ENCODE measurements at regions not wholly inside any gene's neighbourhood (a gene's known extent, or its start where the extent isn't known, plus 50 kb on each side); places are given as distances from the start of the nearest gene placed in this dataset.
"Not testable (repeated sequence)": the region's sequence is repeated elsewhere in the genome, so short reads cannot be mapped to it uniquely, and the experiment has no call there.

DNA sequence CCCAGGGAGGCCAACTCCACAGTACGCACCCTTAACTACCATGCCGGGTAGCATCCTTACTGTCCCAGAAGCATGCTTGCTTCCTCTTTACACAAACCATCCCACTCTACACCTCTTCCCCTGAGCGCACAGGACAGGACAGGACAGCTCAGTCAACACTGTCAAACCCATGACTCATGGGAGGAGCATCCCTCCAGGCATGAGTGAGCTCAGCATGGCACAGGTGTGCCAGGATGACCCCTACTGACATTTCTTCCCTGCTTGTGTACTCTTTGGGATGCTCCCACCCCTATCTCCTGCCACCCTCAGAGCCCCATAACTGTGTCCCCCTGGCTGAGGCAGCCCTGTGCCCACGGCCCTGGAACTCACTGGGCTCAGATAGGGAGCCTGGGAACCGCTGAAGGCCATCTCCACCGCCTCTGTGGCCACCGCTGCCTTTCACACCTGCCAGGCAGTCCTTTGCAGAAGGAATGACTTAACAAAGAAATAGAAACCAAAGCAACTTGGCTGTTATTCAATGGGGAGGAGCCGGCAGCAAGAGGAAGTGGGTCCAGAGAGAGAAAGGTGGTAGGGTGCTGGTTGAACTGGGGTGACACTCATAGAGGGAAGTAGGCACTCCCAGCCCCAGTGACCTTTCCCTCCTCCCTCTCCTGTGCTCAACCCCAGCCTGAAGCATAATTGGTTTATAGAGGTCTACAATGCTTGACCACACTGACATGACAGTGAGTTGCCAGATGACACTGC lies 119.1 kb downstream of the CDRT15L2 start:
- not testable (repeated sequence) for H3K36me3 ChIP-seq; DNase-seq (ENCODE audit: low spot score); H3K9me3 ChIP-seq; H3K27me3 ChIP-seq; H3K4me1 ChIP-seq; H3K4me3 ChIP-seq; H3K27ac ChIP-seq

DNA sequence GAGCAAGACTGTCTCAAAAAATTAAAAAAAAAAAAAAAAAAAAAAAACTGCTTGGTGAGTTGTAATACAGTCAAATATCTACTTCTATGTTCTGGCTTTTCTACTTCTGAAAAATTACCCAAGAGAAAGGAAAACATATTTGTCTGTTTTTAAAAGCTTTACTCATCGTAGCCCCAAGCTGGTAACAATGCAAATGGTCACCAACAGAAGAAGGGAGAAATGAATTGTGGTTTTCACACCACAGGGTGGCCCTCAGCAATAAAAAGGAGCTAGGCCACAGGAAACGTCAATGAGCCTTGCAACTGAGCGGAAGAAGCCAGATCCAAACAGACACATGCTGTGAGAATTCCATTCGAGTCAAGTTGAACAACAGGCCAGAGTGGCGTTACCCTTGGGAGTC lies 121.0 kb downstream of the CDRT15L2 start:
- H3K9me3 ChIP-seq; H3K27me3 ChIP-seq; H3K4me1 ChIP-seq; H3K27ac ChIP-seq; H3K36me3 ChIP-seq; DNase-seq (ENCODE audit: low spot score); H3K4me3 ChIP-seq: not testable (repeated sequence)

DNA sequence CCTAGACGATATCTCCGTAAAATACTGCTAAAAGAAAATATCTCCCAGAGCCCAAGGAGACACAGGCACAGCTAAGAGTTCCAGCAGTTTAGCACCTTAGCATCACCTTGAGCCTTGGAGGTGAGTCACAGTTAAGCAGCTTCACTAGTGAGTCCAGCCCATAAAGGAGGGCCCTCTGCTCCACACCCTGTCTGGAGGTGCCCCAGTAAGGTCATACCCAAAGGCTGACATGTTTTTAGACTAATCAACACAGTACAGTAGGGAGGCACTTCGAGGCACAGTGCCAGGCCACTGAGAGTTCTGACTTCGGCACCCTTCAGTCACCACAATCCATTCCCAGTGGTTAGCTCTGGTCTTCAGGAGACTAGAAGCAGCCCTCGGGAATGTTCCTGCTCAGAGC lies 121.8 kb downstream of the CDRT15L2 start:
- H3K36me3 ChIP-seq; H3K27ac ChIP-seq; H3K4me3 ChIP-seq; H3K9me3 ChIP-seq; H3K27me3 ChIP-seq; DNase-seq (ENCODE audit: low spot score); H3K4me1 ChIP-seq: not testable (repeated sequence)

DNA sequence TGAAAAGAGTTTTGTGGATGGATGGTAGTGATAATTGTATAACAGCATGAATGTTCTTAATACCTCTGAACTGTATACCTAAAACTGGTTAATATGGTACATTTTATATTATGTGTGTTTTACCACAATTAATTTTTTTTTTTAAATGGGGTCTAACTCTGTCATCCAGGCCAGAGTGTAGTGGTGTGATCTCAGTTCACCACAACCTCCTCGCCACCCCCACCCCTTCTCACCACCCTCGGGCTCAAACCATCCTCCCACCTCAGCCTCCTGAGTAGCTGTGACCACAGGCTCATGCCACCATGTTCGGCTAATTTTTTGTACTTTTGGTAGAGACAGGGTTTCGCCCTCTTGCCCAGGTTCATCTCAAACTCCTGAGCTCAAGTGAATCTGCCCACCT lies 123.2 kb downstream of the CDRT15L2 start:
- Histone ChIP-seq H3K9me3 (no peaks in the 10 kb centered on the region), H3K4me3 (no peak overlapping the region), H3K27me3 (no peaks in the 10 kb centered on the region), H3K27ac (no peak overlapping the region), H3K36me3 (no peaks in the 10 kb centered on the region), H3K4me1 (no peaks in the 10 kb centered on the region)
- no peak for DNase-seq (ENCODE audit: low spot score)
- TF ChIP-seq, protein P1, sequence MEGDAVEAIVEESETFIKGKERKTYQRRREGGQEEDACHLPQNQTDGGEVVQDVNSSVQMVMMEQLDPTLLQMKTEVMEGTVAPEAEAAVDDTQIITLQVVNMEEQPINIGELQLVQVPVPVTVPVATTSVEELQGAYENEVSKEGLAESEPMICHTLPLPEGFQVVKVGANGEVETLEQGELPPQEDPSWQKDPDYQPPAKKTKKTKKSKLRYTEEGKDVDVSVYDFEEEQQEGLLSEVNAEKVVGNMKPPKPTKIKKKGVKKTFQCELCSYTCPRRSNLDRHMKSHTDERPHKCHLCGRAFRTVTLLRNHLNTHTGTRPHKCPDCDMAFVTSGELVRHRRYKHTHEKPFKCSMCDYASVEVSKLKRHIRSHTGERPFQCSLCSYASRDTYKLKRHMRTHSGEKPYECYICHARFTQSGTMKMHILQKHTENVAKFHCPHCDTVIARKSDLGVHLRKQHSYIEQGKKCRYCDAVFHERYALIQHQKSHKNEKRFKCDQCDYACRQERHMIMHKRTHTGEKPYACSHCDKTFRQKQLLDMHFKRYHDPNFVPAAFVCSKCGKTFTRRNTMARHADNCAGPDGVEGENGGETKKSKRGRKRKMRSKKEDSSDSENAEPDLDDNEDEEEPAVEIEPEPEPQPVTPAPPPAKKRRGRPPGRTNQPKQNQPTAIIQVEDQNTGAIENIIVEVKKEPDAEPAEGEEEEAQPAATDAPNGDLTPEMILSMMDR (IDR thresholded peaks at IDR 0.05), result no peak

DNA sequence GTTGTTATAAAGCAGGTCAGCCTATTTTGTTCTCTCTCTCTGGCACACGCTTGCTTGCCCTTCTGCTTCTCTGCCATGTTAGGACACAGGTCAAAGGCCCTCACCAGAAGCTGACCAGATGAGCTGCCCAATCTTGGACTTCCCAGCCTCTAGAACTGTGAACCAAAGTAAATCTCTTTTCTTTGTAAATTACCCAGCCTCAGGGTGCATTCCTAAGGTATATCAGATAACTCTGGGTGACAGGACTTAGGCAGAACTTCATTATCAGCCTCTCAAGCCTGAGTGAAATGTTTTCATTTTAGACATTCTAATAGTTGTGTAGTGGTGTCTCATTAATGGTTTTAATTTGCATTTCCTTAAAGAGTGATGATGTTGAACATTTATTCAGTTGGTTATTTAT lies 124.3 kb downstream of the CDRT15L2 start:
- H3K36me3 ChIP-seq, result no peaks in the 10 kb centered on the region
- TF ChIP-seq, protein P1 (IDR thresholded peaks at IDR 0.05), result no peak
- H3K9me3 ChIP-seq, result no peaks in the 10 kb centered on the region
- H3K4me3 ChIP-seq, result no peak overlapping the region
- no peak for DNase-seq (ENCODE audit: low spot score)
- no peaks in the 10 kb centered on the region for H3K27me3 ChIP-seq
- no peak overlapping the region for H3K27ac ChIP-seq
- no peaks in the 10 kb centered on the region for H3K4me1 ChIP-seq

DNA sequence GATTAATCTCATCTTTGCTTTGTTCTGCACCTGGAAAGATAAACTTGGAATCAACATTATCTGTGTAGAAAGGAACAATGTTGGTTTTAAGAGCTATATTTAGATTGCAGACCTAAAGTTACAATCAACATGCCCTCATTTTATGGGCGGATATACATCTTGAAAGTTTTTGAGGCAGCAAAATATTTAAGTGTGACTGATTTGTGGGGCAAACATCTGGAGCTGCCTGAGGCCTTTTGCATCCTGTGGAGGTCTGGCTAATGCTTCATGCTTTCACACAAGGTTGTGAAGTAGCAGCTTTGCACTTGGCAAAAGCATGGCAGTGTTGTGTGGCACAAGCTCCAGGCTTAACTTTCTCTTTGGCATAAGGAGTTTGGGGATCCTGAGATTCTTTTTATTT lies 125.7 kb downstream of the CDRT15L2 start:
- not testable (repeated sequence) for DNase-seq (ENCODE audit: low spot score)

DNA sequence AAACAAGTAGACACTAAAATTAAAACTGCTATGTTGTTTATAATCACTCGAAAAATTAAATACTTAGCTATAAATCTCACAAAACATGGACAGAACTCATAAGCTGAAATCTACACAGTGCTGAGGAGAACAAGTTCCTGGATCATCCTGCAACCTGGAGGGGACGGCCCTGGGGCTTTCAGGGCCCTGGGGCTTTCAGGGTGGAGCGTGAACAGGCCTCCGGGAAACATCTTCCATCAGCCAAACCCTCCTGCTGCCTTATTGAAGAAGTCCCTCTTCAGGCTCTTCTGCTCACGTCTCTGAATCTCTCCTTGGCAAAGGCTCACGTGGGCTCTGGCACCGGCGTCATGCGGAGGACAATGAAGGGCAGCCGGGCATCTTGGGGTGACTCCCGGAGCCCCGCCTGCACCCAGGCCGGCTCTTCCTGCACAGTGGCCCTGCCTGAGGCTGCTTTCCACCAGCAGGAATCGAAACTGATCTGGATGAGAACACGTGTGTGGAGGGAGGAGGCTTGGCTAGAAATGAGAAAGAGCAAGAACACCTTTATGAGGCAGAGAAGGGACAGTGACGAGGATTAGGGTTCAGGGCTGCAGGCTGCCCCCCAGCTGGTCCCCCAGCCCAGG lies 127.3 kb downstream of the CDRT15L2 start:
- TF ChIP-seq, protein P1 (IDR thresholded peaks at IDR 0.05), result no peak
- no peaks in the 10 kb centered on the region for H3K4me1 ChIP-seq
- H3K27ac ChIP-seq, result no peak overlapping the region
- no peaks in the 10 kb centered on the region for H3K27me3 ChIP-seq
- H3K9me3 ChIP-seq, result no peaks in the 10 kb centered on the region
- no peak for DNase-seq (ENCODE audit: low spot score)
- no peaks in the 10 kb centered on the region for H3K36me3 ChIP-seq
- H3K4me3 ChIP-seq, result no peak overlapping the region

More for the DNA sequence above, 125.7 kb downstream of the CDRT15L2 start:
- not testable (repeated sequence) for H3K27me3 ChIP-seq, H3K9me3 ChIP-seq, H3K4me3 ChIP-seq, H3K36me3 ChIP-seq, H3K27ac ChIP-seq, H3K4me1 ChIP-seq

DNA sequence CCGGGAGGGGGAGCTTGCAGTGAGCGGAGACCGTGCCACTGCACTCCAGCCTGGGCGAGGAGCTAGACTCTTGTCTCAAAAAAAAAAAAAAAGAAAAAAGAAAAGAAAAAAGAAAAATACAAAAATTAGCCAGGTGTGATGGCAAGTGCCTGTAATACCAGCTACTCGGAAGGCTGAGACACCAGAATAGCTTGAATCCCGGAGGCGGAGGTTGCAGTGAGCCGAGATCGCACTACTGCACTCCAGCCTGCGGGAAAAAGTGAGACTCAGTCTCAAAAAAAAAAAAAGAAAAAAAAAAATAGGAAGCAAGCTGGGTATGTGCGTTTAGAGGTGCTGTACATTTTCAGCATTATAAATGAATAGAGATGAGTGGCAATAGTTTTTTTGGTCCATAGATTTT lies 129.3 kb downstream of the CDRT15L2 start:
- not testable (repeated sequence) for H3K9me3 ChIP-seq; H3K27me3 ChIP-seq; DNase-seq (ENCODE audit: low spot score); H3K27ac ChIP-seq; H3K4me1 ChIP-seq; H3K36me3 ChIP-seq; H3K4me3 ChIP-seq

DNA sequence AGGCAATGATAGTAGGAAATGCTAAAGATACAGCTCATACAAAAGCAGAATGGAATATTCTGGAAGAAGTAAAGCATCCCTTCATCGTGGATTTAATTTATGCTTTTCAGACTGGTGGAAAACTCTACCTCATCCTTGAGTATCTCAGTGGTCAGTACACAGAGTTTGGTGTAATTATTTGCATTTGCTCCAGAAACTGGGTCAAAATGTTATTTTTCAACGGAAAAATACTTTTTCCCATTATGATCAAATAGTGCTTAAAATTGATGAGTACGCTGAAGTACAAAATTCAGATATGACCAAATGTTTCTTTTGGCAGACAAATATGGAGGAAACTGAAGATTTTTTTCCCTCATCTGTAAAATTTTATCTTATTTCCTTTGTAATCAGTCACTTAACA lies 137.0 kb downstream of the CDRT15L2 start:
- H3K9me3 ChIP-seq; H3K27me3 ChIP-seq; DNase-seq (ENCODE audit: low spot score); H3K36me3 ChIP-seq; H3K4me1 ChIP-seq; H3K27ac ChIP-seq; H3K4me3 ChIP-seq: not testable (repeated sequence)

All from right atrium auricular region (tissue), 2 donors.